ENCODE measurements at regions not wholly inside any gene's neighbourhood (a gene's known extent, or its start where the extent isn't known, plus 50 kb on each side); places are given as distances from the start of the nearest gene placed in this dataset.

DNA sequence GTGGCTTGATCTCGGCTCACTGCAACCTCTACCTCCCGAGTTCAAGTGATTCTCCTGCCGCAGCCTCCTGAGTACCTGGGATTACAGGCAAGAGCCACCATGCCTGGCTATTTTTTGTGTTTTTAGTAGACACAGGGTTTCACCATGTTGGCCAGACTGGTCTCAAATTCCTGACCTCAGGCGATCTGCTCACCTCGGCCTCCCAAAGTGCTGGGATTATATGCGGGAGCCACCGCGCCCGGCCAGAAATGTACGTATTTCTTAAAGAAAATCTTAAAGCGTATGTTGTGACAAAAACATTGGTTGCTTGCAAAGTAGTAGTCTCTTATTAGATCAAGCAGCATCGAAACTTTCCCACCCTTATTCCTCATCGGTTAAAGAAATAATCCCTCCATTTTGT lies 748.9 kb upstream of the NR2F2 start:
- Histone ChIP-seq H2AFZ (ENCODE audit: low read length) (no peak overlapping the region), H3K9ac (ENCODE audit: low read length) (no peak overlapping the region), H3K27me3 (ENCODE audit: insufficient read depth, low read length) (no peaks in the 10 kb centered on the region), H3F3A (ENCODE audit: insufficient read depth, low read length) (no peaks in the 10 kb centered on the region), H3K27ac (ENCODE audit: low read depth, low read length, poor library complexity, severe bottlenecking) (no peak overlapping the region), H3K36me3 (ENCODE audit: insufficient read depth, low read length) (no peaks in the 10 kb centered on the region), H3K9me3 (ENCODE audit: low read length) (no peaks in the 10 kb centered on the region), H3K4me1 (ENCODE audit: insufficient read depth, low read length, severe bottlenecking) (no peaks in the 10 kb centered on the region), H3K4me3 (ENCODE audit: low read depth, low read length, poor library complexity, severe bottlenecking) (no peak overlapping the region), H3K79me2 (ENCODE audit: insufficient read depth, low read length) (no peaks in the 10 kb centered on the region), H4K20me1 (ENCODE audit: insufficient read depth, low read length) (no peaks in the 10 kb centered on the region), H3K9me2 (ENCODE audit: low read depth, low read length) (no peaks in the 10 kb centered on the region), H3K4me2 (ENCODE audit: low read length) (no peak overlapping the region)
- TF ChIP-seq, protein P1, sequence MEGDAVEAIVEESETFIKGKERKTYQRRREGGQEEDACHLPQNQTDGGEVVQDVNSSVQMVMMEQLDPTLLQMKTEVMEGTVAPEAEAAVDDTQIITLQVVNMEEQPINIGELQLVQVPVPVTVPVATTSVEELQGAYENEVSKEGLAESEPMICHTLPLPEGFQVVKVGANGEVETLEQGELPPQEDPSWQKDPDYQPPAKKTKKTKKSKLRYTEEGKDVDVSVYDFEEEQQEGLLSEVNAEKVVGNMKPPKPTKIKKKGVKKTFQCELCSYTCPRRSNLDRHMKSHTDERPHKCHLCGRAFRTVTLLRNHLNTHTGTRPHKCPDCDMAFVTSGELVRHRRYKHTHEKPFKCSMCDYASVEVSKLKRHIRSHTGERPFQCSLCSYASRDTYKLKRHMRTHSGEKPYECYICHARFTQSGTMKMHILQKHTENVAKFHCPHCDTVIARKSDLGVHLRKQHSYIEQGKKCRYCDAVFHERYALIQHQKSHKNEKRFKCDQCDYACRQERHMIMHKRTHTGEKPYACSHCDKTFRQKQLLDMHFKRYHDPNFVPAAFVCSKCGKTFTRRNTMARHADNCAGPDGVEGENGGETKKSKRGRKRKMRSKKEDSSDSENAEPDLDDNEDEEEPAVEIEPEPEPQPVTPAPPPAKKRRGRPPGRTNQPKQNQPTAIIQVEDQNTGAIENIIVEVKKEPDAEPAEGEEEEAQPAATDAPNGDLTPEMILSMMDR (IDR thresholded peaks at IDR 0.05; ENCODE audit: low read length) = no peak
- TF ChIP-seq EZH2 (IDR thresholded peaks at IDR 0.05; ENCODE audit: borderline replicate concordance, low read length) = no peak

DNA sequence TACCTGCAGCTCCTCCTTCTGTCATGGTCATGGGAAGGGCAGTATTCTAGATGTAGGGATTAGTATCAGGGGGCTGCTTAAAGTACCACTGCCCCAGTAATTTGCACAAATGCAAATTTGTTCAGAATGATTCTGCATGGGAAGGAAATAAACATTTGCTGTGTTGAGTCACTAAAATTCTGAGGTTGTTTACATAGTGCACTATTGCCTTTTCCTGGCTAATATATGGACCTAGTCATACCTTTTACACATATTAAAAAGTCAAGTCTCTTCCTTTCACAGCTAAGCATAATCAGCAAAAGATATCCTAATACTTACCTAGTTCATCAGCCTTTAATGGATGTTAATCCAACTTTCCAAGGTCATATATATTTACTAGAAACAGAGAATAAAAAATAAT lies 746.4 kb upstream of the NR2F2 start:
- Histone ChIP-seq H2AFZ (ENCODE audit: low read length) (no peak overlapping the region), H3K9me2 (ENCODE audit: low read depth, low read length) (no peaks in the 10 kb centered on the region), H3K9me3 (ENCODE audit: low read length) (no peaks in the 10 kb centered on the region), H3K4me2 (ENCODE audit: low read length) (no peak overlapping the region), H3K27me3 (ENCODE audit: insufficient read depth, low read length) (no peaks in the 10 kb centered on the region), H3K4me1 (ENCODE audit: insufficient read depth, low read length, severe bottlenecking) (no peaks in the 10 kb centered on the region), H3K36me3 (ENCODE audit: insufficient read depth, low read length) (no peaks in the 10 kb centered on the region), H3K4me3 (ENCODE audit: low read depth, low read length, poor library complexity, severe bottlenecking) (no peak overlapping the region), H3F3A (ENCODE audit: insufficient read depth, low read length) (no peaks in the 10 kb centered on the region), H3K27ac (ENCODE audit: low read depth, low read length, poor library complexity, severe bottlenecking) (no peak overlapping the region), H3K79me2 (ENCODE audit: insufficient read depth, low read length) (no peaks in the 10 kb centered on the region), H3K9ac (ENCODE audit: low read length) (no peak overlapping the region), H4K20me1 (ENCODE audit: insufficient read depth, low read length) (no peaks in the 10 kb centered on the region)
- TF ChIP-seq, protein P1 (IDR thresholded peaks at IDR 0.05; ENCODE audit: low read length) = no peak
- no peak for TF ChIP-seq EZH2 (IDR thresholded peaks at IDR 0.05; ENCODE audit: borderline replicate concordance, low read length)

DNA sequence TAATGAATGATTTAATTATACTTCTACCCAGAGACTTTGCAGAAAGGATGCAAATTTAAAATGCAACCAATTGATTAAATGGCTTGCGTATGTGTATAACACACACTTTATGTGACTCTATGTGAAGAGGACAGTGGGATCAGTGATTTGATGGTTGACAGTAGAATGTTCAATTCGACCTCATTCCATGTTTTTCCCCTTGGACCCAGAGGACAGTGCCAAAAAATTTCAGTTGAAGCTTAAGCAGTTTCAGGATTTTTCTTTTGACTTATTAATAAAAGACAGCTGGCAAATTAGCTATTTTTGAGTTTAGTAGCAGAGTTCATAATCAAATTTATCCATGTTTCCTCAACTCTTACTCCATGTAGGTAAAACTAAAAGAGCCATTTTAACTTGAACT lies 742.4 kb upstream of the NR2F2 start:
- no peaks in the 10 kb centered on the region for H4K20me1 ChIP-seq (ENCODE audit: insufficient read depth, low read length)
- H2AFZ ChIP-seq (ENCODE audit: low read length) = no peak overlapping the region
- H3K27ac ChIP-seq (ENCODE audit: low read depth, low read length, poor library complexity, severe bottlenecking) = no peak overlapping the region
- no peaks in the 10 kb centered on the region for H3K9me3 ChIP-seq (ENCODE audit: low read length)
- H3K9ac ChIP-seq (ENCODE audit: low read length) = no peak overlapping the region
- no peaks in the 10 kb centered on the region for H3F3A ChIP-seq (ENCODE audit: insufficient read depth, low read length)
- H3K36me3 ChIP-seq (ENCODE audit: insufficient read depth, low read length) = no peaks in the 10 kb centered on the region
- no peak for TF ChIP-seq EZH2 (IDR thresholded peaks at IDR 0.05; ENCODE audit: borderline replicate concordance, low read length)
- TF ChIP-seq, protein P1 (IDR thresholded peaks at IDR 0.05; ENCODE audit: low read length) = no peak
- no peaks in the 10 kb centered on the region for H3K27me3 ChIP-seq (ENCODE audit: insufficient read depth, low read length)
- no peak overlapping the region for H3K4me3 ChIP-seq (ENCODE audit: low read depth, low read length, poor library complexity, severe bottlenecking)
- H3K4me1 ChIP-seq (ENCODE audit: insufficient read depth, low read length, severe bottlenecking) = no peaks in the 10 kb centered on the region
- no peaks in the 10 kb centered on the region for H3K9me2 ChIP-seq (ENCODE audit: low read depth, low read length)
- no peak overlapping the region for H3K4me2 ChIP-seq (ENCODE audit: low read length)
- H3K79me2 ChIP-seq (ENCODE audit: insufficient read depth, low read length) = no peaks in the 10 kb centered on the region
